ENCODE measurements at regions not wholly inside any gene's neighbourhood (a gene's known extent, or its start where the extent isn't known, plus 50 kb on each side); places are given as distances from the start of the nearest gene placed in this dataset.
"Not testable (repeated sequence)": the region's sequence is repeated elsewhere in the genome, so short reads cannot be mapped to it uniquely, and the experiment has no call there.

- no peak for DNase-seq
Measured at GRCh38 chr6:792662-793061, 99.7 kb upstream of the EXOC2 start.

GRCh38 chr6:788058-788457 lies 95.1 kb upstream of the EXOC2 start:
- no peak for DNase-seq

- no peak for DNase-seq
Measured at GRCh38 chr6:786946-787763, 94.2 kb upstream of the EXOC2 start.

- no peak for DNase-seq
Measured at GRCh38 chr6:783966-784735, 91.2 kb upstream of the EXOC2 start.

GRCh38 chr6:782141-782540 lies 89.2 kb upstream of the EXOC2 start:
- no peak for DNase-seq

GRCh38 chr6:781350-781961 lies 88.5 kb upstream of the EXOC2 start:
- no peak for DNase-seq

- DNase-seq: no peak
Measured at GRCh38 chr6:780706-781105, 87.8 kb upstream of the EXOC2 start.

- DNase-seq: no peak
Measured at GRCh38 chr6:776951-777350, 84.0 kb upstream of the EXOC2 start.

- no peak for DNase-seq
Measured at GRCh38 chr6:776528-776931, 83.6 kb upstream of the EXOC2 start.

GRCh38 chr6:775863-776262 lies 82.9 kb upstream of the EXOC2 start:
- DNase-seq: no peak

- not testable (repeated sequence) for DNase-seq
Measured at GRCh38 chr6:771683-772082, 78.7 kb upstream of the EXOC2 start.

- DNase-seq: no peak
Measured at GRCh38 chr6:767755-768512, 75.0 kb upstream of the EXOC2 start.

- DNase-seq: no peak
Measured at GRCh38 chr6:766625-767024, 73.7 kb upstream of the EXOC2 start.

GRCh38 chr6:761997-762396 lies 69.1 kb upstream of the EXOC2 start:
- DNase-seq: no peak

GRCh38 chr6:760982-761955 lies 68.3 kb upstream of the EXOC2 start:
- no peak for DNase-seq

- no peak for DNase-seq
Measured at GRCh38 chr6:759729-760128, 66.8 kb upstream of the EXOC2 start.

GRCh38 chr6:756224-756623 lies 63.3 kb upstream of the EXOC2 start:
- DNase-seq: no peak

GRCh38 chr6:754202-754601 lies 61.3 kb upstream of the EXOC2 start:
- no peak for DNase-seq

GRCh38 chr6:753486-753885 lies 60.5 kb upstream of the EXOC2 start:
- no peak for DNase-seq

GRCh38 chr6:752438-752837 lies 59.5 kb upstream of the EXOC2 start:
- no peak for DNase-seq

GRCh38 chr6:751765-752164 lies 58.8 kb upstream of the EXOC2 start:
- no peak for DNase-seq

- DNase-seq: no peak
Measured at GRCh38 chr6:747921-748320, 55.0 kb upstream of the EXOC2 start.
